ENCODE measurements at regions not wholly inside any gene's neighbourhood (a gene's known extent, or its start where the extent isn't known, plus 50 kb on each side); places are given as distances from the start of the nearest gene placed in this dataset.

DNA sequence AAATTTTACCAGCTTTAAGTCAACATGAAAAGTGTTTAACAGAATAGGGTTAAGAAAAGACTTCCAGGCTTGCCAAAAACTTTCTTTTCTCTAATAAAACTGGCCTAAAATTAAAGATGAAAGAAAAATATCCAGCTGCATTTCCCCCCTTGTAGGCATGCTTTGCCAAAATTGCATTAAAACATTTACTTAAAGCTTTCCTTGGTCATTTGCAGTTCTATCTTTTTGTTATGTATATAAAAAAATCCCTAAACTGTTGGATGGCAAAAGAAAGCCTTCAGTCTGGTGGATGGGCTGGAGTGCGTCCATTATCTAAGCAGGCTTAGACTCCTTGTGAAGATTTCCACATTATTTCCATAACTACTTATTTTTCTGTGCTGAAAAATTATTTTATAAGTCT lies 105.4 kb upstream of the DSEL start:
- H3K27ac ChIP-seq = no peak overlapping the region
- TF ChIP-seq, protein P1, sequence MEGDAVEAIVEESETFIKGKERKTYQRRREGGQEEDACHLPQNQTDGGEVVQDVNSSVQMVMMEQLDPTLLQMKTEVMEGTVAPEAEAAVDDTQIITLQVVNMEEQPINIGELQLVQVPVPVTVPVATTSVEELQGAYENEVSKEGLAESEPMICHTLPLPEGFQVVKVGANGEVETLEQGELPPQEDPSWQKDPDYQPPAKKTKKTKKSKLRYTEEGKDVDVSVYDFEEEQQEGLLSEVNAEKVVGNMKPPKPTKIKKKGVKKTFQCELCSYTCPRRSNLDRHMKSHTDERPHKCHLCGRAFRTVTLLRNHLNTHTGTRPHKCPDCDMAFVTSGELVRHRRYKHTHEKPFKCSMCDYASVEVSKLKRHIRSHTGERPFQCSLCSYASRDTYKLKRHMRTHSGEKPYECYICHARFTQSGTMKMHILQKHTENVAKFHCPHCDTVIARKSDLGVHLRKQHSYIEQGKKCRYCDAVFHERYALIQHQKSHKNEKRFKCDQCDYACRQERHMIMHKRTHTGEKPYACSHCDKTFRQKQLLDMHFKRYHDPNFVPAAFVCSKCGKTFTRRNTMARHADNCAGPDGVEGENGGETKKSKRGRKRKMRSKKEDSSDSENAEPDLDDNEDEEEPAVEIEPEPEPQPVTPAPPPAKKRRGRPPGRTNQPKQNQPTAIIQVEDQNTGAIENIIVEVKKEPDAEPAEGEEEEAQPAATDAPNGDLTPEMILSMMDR (conservative IDR thresholded peaks at IDR 0.05) = no peak
- TF ChIP-seq ZFX (IDR thresholded peaks at IDR 0.05) = no peak

- no peak for TF ChIP-seq ZFX (IDR thresholded peaks at IDR 0.05)
- TF ChIP-seq, protein P1 (conservative IDR thresholded peaks at IDR 0.05) = no peak
- H3K27ac ChIP-seq = no peak overlapping the region
Observed at GRCh38 chr18:67621049-67621713, 104.7 kb upstream of the DSEL start.

DNA sequence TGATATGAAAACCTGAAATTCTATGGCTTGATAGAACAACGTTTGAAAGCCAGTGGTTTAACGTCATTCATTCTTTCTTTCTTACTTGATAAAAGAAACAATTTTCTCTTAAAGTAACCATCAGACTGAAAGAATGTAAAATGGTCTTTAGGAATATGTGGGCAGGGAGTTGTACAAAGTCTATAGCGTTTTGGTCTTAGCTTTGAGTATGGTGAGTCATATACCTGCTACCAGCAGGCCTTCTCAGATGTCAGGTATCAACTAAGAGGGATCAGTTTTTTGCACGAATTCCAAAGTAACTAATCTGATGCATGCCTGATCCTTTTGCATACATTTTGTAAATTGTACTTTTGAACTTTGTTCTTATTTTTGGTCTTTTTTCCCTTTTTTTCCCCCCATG lies 101.5 kb upstream of the DSEL start:
- no peak overlapping the region for H3K27ac ChIP-seq
- TF ChIP-seq ZFX (IDR thresholded peaks at IDR 0.05) = no peak
- TF ChIP-seq, protein P1 (conservative IDR thresholded peaks at IDR 0.05) = no peak

DNA sequence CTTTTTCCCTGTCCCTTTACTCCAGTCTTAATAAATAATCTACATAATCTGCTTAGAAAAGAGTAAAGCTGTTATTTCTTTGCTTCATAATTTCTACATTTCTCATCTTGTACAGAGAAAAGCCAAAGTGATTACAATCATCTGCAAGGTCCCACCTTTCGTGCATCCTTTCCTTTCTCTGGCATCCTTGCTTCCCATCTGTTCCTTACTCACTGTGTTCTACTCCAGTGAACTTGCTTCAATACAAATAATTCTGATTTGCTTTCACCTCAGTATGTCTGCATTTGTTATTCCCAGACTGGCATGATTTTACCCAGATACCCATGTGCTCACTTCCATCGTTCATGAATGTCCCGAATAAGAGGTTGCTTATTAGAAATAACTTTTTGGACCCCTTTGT lies 99.4 kb upstream of the DSEL start:
- TF ChIP-seq ZFX (IDR thresholded peaks at IDR 0.05) = no peak
- TF ChIP-seq, protein P1 (conservative IDR thresholded peaks at IDR 0.05) = no peak
- H3K27ac ChIP-seq = no peak overlapping the region

GRCh38 chr18:67613731-67614130 lies 97.2 kb upstream of the DSEL start:
- TF ChIP-seq, protein P1 (conservative IDR thresholded peaks at IDR 0.05) = no peak
- TF ChIP-seq ZFX (IDR thresholded peaks at IDR 0.05) = no peak
- no peak overlapping the region for H3K27ac ChIP-seq

GRCh38 chr18:67612281-67612680 lies 95.8 kb upstream of the DSEL start:
- no peak for TF ChIP-seq ZFX (IDR thresholded peaks at IDR 0.05)
- TF ChIP-seq, protein P1 (conservative IDR thresholded peaks at IDR 0.05) = no peak
- no peak overlapping the region for H3K27ac ChIP-seq

- TF ChIP-seq, protein P1 (conservative IDR thresholded peaks at IDR 0.05) = no peak
- no peak for TF ChIP-seq ZFX (IDR thresholded peaks at IDR 0.05)
Observed at GRCh38 chr18:67608615-67609273, 92.2 kb upstream of the DSEL start.

More at GRCh38 chr18:67608615-67609273, 92.2 kb upstream of the DSEL start:
- H3K27ac ChIP-seq = no peak overlapping the region

Measured in C4-2B (cell line).